Astrocyte of the spinal cord (primary cell): ENCODE measurements at regions not wholly inside any gene's neighbourhood (a gene's known extent, or its start where the extent isn't known, plus 50 kb on each side); places are given as distances from the start of the nearest gene placed in this dataset.

ENCODE experiments used
- DNase-seq: peaks from one replicate; pipeline ENCODE4 v3.0.0; 2011; ENCODE audit warnings: low read depth, low spot score
- H3K4me3 ChIP-seq: 2 replicates; pipeline ENCODE4 v1.5.1; 2011; ENCODE audit warnings: low read depth, mild to moderate bottlenecking, low read length, moderate library complexity
- in situ Hi-C: cut with HindIII; loops from 2 replicates; pipeline ENCODE4 v1.10.0; 2017; ENCODE audit warnings: low sequenced_read_pairs
- TF ChIP-seq, protein P1 (sequence below): IDR thresholded peaks from 2 replicates; pipeline ENCODE4 v1.5.1; 2012; ENCODE audit warnings: low read depth, mild to moderate bottlenecking, low read length, inconsistent platforms

DNA sequence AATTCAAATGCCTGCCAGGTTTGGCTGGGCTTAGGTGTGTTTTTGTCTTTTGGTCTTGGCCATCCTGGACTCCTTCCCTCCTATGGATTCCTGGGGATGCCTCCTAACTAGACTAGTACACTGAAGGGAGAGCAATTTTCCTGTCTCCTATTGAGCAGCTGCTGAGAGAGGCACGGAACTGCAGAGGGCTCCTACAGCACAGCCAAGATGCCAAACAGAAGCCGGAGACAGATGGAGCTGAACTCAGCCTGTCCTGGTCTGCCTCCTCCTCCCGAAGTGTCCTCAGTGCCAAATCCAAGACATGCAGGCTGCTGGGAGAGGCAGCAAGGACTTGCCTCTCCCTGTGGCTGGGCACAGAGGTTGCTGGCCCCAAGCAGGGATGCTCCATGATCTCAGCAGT is 256.6 kb upstream of the PROK2 start:
- no peak for DNase-seq
- in situ Hi-C loops, result no loop called here
- TF ChIP-seq, protein P1, sequence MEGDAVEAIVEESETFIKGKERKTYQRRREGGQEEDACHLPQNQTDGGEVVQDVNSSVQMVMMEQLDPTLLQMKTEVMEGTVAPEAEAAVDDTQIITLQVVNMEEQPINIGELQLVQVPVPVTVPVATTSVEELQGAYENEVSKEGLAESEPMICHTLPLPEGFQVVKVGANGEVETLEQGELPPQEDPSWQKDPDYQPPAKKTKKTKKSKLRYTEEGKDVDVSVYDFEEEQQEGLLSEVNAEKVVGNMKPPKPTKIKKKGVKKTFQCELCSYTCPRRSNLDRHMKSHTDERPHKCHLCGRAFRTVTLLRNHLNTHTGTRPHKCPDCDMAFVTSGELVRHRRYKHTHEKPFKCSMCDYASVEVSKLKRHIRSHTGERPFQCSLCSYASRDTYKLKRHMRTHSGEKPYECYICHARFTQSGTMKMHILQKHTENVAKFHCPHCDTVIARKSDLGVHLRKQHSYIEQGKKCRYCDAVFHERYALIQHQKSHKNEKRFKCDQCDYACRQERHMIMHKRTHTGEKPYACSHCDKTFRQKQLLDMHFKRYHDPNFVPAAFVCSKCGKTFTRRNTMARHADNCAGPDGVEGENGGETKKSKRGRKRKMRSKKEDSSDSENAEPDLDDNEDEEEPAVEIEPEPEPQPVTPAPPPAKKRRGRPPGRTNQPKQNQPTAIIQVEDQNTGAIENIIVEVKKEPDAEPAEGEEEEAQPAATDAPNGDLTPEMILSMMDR, result no peak
- H3K4me3 ChIP-seq, result no peak overlapping the region

DNA sequence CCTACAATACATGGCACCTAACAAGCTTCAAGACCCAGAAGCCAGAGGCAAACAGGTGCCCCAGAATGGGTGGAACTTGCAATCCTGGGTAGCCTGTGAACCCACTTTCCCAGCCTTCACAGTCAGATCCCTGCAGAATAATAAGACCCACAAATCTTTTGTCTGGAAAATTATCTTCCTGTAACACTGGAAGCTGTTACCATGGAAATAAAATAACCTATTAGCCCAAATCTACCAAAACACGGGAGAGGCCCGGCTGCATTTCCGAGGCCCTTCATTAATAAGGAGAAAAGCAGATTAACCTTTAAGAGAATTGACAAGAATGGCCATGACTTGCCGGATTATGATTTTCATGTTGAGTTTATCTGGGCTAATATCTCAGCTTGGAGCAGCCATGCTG is 256.1 kb upstream of the PROK2 start:
- in situ Hi-C loops, result no loop called here
- TF ChIP-seq, protein P1, result no peak

DNA sequence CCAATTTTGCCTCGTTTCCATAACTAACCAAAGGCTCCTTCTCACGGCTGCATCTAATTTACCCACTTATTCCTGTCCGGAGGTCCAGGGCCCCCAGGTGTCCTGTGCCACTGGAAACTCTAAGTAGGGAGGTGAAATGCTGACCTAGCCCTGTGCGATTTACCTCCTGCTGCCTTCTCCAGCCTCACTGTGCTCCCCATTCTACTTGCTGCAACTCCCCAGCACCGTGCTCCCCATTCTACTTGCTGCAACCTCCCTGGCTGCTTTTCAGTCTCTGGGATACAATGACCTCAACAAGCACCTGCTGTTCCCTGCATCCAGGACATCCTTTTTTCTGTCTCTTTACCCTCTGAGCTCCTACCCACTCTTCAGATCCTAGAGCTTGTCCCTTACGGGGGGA is 254.7 kb upstream of the PROK2 start:
- DNase-seq, result no peak
- in situ Hi-C loops, result no loop called here
- no peak overlapping the region for H3K4me3 ChIP-seq
- TF ChIP-seq, protein P1, result no peak

More for the DNA sequence above, 256.1 kb upstream of the PROK2 start:
- DNase-seq, result no peak
- H3K4me3 ChIP-seq, result no peak overlapping the region

DNA sequence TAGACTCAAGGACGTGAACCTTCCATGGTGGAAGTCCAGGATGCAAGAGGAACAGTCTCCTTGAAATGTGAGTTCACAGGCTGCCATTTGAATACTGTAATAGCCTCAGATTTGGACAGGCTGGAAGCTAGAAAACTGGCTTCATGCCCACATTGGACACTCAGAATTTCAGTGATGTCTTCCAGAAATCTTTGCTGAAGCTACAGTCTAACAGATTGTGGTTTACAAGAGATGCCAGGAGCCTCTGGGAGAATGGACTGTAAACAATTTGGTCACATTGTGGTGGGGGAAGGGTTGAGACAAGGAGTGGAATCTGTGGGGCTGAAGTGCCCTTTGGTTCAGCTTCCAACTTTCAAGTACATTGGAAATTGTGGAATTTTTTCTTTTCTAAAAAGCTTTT is 252.0 kb upstream of the PROK2 start:
- no peak for DNase-seq
- TF ChIP-seq, protein P1, result no peak
- in situ Hi-C loops, result no loop called here
- H3K4me3 ChIP-seq, result no peak overlapping the region

DNA sequence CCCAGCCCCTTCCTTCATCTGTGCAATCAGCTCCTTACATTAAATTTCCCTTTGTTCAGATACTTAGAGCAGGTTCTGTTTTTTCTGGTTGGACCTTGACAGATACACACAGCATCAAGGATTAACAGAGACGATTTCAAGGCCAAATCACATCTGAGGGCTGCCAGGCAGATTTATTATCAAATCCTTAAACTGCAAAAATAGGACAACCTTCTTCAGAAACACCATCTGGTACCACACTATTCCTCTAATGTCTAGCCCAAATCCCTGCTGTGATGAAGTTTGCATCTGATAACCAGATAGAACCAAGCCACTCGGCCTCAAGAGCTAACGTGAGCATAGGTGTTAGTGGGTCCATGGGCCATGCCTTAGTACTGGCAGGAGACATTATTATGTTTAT is 250.7 kb upstream of the PROK2 start:
- DNase-seq, result no peak
- H3K4me3 ChIP-seq, result no peak overlapping the region
- in situ Hi-C loops, result no loop called here
- TF ChIP-seq, protein P1, result no peak

DNA sequence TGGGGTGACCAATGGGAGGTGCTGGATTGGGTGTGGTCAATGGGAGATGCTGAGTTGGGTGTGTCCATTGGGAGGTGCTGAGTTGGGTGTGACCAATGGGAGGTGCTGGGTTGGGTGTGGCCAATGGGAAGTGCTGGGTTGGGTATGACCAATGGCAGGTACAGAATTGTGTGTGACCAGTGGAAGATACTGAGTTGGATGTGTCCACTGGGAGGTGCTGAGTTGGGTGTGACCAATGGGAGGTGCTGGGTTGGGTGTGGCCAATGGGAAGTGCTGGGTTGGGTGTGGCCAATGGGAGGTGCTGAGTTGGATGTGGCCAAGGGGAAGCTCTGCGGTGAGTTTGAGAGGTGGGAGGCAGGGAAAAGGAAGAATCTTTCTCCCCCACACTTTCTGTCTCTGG is 250.0 kb upstream of the PROK2 start:
- in situ Hi-C loops, result no loop called here
- TF ChIP-seq, protein P1, result no peak
- no peak overlapping the region for H3K4me3 ChIP-seq
- DNase-seq, result no peak
